ENCODE measurements at regions not wholly inside any gene's neighbourhood (a gene's known extent, or its start where the extent isn't known, plus 50 kb on each side); places are given as distances from the start of the nearest gene placed in this dataset.

DNA sequence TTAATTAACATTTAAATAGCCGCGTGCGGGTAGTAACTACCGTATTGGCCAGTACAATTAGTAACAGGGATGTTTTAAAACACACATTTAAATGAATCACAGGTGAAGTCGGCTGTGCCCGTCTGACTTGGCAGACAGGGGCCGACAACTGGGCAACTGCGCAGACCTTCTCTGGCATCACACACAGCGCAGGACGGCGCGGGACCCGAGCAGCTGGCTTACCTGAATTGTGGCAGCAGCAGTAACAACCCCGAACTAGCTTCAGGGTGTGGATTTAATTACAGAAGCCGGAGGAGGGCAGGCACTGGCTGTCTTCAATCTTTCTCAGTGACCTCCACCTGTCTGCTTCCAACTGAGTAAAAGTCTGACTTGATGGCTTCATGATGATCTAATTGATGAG lies 91.7 kb downstream of the DACT2 start:
- TF ChIP-seq CTCF (IDR thresholded peaks at IDR 0.05; ENCODE audit: poor library complexity) (no peak), EZH2phosphoT487 (IDR thresholded peaks at IDR 0.05; ENCODE audit: low read depth, severe bottlenecking, unreplicated experiment) (no peak)

All from hepatocyte (in vitro differentiated cells).